MCF 10A (cell line): ENCODE measurements at regions not wholly inside any gene's neighbourhood (a gene's known extent, or its start where the extent isn't known, plus 50 kb on each side); places are given as distances from the start of the nearest gene placed in this dataset.

ENCODE experiments used
- BruUV-seq: library from RNA; stranded (reverse); fragments of 400-500 nt; replicated peaks from 2 replicates; lab custom pipeline; 2021; lab: Mats Ljungman, UMichigan
- CTCF ChIA-PET: fragments of 300-600 bp; sonication (Branson Sonifier 250); formaldehyde crosslinking; extraction: SDS; loops from one replicate; lab custom pipeline; 2021; ENCODE audit warnings: antibody characterized with exemption, inconsistent platforms; lab: Yijun Ruan, JAX
- POLR2A ChIA-PET: fragments of 300-600, 350-650 bp; sonication (Branson Sonifier 250); formaldehyde crosslinking; extraction: SDS; loops from one replicate; lab custom pipeline; 2020; ENCODE audit warnings: antibody characterized with exemption, inconsistent platforms; lab: Yijun Ruan, JAX
- DNase-seq: peaks from one replicate; pipeline ENCODE4 v3.0.0-alpha.2; 2018; ENCODE audit not compliant: unreplicated experiment
- H3K27ac Mint-ChIP-seq: one replicate; pipeline ENCODE4 v1.8.0; 2022; ENCODE audit warnings: mild to moderate bottlenecking, low read depth, mixed read lengths; ENCODE audit not compliant: unreplicated experiment
- H3K27me3 Mint-ChIP-seq: one replicate; pipeline ENCODE4 v1.8.0; 2022; ENCODE audit warnings: mixed read lengths; ENCODE audit not compliant: insufficient read depth, unreplicated experiment
- H3K36me3 Mint-ChIP-seq: one replicate; pipeline ENCODE4 v1.8.0; 2022; ENCODE audit warnings: mild to moderate bottlenecking, moderate library complexity, mixed read lengths; ENCODE audit not compliant: insufficient read depth, unreplicated experiment
- H3K4me1 Mint-ChIP-seq: one replicate; pipeline ENCODE4 v1.8.0; 2022; ENCODE audit warnings: mixed read lengths; ENCODE audit not compliant: insufficient read depth, unreplicated experiment
- H3K4me3 Mint-ChIP-seq: one replicate; pipeline ENCODE4 v1.8.0; 2022; ENCODE audit warnings: mild to moderate bottlenecking, moderate library complexity, mixed read lengths; ENCODE audit not compliant: unreplicated experiment
- H3K9me3 Mint-ChIP-seq: one replicate; pipeline ENCODE4 v1.8.0; 2022; ENCODE audit warnings: mixed read lengths; ENCODE audit not compliant: unreplicated experiment
- intact Hi-C: fragments of 100-400 bp; cut with micrococcal nuclease; formaldehyde crosslinking; loops from 2 replicates; pipeline ENCODE4 v1.14.1; 2022
- TF ChIP-seq, protein P1 (sequence below): fragments of 200-600 bp; IDR thresholded peaks from one replicate; pipeline ENCODE4 v1.8.0; 2022; ENCODE audit warnings: antibody characterized with exemption, mild to moderate bottlenecking; ENCODE audit not compliant: unreplicated experiment

DNA sequence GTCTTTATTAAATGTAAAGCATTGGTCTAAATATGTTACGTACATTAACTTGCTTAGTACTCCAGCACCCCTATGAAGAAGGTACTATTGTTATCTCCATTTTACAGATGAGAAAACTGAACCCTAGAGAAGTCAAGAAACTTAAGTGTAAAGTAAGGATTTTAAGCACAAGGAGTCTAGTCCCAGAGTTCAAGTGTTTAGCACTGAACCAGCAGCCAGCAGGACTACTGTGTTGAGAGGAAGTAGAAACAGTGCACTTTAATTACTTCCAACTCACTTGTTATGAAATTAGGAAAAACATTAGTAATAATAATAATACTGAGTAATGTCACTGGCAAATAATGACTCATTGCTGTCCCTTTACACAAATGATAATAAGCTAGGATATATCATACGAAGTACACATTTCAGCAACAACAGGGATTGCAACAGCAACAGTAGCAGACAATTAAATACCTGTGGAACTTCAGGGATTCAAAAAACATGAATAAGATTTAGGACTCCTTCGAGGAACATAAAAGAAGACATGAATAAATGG, 548.1 kb upstream of the HS3ST1 start:
- no peak overlapping the region for H3K4me3 Mint-ChIP-seq
- H3K9me3 Mint-ChIP-seq: no peaks in the 10 kb centered on the region
- H3K36me3 Mint-ChIP-seq: no peaks in the 10 kb centered on the region
- H3K27me3 Mint-ChIP-seq: no peaks in the 10 kb centered on the region
- ChIA-PET POLR2A (no interaction called here), CTCF (interaction anchor here (0.6 kb wide), 1 partner anchor 206 kb away, joined by 4 read pairs; no protein-coding TSS in a partner anchor)
- H3K27ac Mint-ChIP-seq: no peak overlapping the region
- peaks cover 11% of the 10 kb centered on the region for H3K4me1 Mint-ChIP-seq
- TF ChIP-seq, protein P1, sequence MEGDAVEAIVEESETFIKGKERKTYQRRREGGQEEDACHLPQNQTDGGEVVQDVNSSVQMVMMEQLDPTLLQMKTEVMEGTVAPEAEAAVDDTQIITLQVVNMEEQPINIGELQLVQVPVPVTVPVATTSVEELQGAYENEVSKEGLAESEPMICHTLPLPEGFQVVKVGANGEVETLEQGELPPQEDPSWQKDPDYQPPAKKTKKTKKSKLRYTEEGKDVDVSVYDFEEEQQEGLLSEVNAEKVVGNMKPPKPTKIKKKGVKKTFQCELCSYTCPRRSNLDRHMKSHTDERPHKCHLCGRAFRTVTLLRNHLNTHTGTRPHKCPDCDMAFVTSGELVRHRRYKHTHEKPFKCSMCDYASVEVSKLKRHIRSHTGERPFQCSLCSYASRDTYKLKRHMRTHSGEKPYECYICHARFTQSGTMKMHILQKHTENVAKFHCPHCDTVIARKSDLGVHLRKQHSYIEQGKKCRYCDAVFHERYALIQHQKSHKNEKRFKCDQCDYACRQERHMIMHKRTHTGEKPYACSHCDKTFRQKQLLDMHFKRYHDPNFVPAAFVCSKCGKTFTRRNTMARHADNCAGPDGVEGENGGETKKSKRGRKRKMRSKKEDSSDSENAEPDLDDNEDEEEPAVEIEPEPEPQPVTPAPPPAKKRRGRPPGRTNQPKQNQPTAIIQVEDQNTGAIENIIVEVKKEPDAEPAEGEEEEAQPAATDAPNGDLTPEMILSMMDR: no peak
- DNase-seq: no peak
- no TSS peak for BruUV-seq
- intact Hi-C loops: no loop called here

DNA sequence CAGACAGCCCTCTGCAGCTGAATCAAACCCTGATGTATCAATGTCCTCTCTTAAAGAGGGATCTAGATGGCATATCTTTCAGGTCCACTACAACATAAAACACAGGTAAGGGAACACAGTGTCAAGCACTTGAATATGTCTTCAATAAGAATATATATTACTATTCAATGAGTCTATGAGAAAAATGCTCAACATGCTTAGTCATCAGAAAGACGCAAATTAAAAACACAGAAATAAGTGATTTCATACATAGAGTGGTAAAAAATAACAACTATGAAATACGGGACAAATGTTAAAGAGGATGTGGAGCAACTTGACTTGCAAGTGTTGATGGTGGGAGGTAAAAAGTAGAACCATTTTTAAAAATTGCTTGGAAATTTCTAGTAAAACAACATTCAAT, 544.6 kb upstream of the HS3ST1 start:
- ChIA-PET CTCF (no interaction called here), POLR2A (no interaction called here)
- Mint-ChIP-seq H3K27ac (no peak overlapping the region), H3K4me3 (no peak overlapping the region), H3K36me3 (no peaks in the 10 kb centered on the region), H3K4me1 (peaks cover 11% of the 10 kb centered on the region), H3K9me3 (no peaks in the 10 kb centered on the region), H3K27me3 (no peaks in the 10 kb centered on the region)
- BruUV-seq: no TSS peak
- DNase-seq: no peak
- intact Hi-C loops: no loop called here
- TF ChIP-seq, protein P1: no peak

DNA sequence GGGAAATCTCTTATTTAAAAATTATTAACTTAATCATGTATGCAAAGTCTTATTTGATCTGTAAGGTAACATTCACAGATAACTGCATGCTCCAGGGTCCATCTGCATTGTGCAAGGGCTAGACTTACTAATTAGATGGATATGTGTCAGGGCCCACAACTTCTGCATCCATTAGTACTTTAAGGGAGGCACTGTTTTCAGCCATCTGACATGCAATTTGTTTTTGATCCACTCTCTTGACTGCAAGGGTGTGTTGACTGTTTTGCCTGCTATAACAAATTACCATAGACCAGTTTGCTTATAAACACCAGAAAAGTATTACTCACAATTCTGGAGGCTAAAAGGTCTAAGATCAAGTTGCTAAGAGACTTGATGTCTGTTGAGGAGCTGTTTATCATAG, 542.1 kb upstream of the HS3ST1 start:
- Mint-ChIP-seq H3K27me3 (no peaks in the 10 kb centered on the region), H3K4me1 (no peaks in the 10 kb centered on the region), H3K27ac (no peak overlapping the region), H3K36me3 (no peaks in the 10 kb centered on the region), H3K9me3 (no peaks in the 10 kb centered on the region), H3K4me3 (no peak overlapping the region)
- TF ChIP-seq, protein P1: no peak
- intact Hi-C loops: no loop called here
- BruUV-seq: no TSS peak
- CTCF ChIA-PET: no interaction called here
- POLR2A ChIA-PET: no interaction called here
- no peak for DNase-seq

DNA sequence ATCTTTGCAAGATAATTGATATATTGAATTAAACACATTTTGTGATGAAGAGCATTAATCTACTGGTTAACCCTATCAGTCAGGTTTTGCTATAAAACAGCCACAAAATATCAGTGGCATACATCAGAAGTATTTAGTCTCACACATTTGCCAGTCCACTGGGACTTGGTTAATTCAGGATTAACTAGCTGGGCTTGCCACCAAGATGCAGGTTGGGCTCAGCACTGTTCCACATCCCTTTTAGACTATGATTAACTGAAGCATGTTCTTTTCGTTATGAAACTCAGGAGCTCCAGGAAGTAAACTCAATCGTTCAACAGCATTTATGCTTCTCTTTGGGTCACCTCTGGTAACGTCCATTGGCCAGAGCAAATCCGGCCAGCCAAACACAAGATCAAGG, 538.1 kb upstream of the HS3ST1 start:
- no peak for DNase-seq
- CTCF ChIA-PET: interaction anchor here (1.0 to 1.5 kb wide), 3 partner anchors 12 to 1413 kb away, joined by 3 to 4 read pairs (median 4); no protein-coding TSS in a partner anchor
- Mint-ChIP-seq H3K4me3 (no peak overlapping the region), H3K27ac (no peak overlapping the region), H3K27me3 (no peaks in the 10 kb centered on the region), H3K36me3 (no peaks in the 10 kb centered on the region), H3K4me1 (no peaks in the 10 kb centered on the region), H3K9me3 (no peaks in the 10 kb centered on the region)
- BruUV-seq: no TSS peak
- TF ChIP-seq, protein P1: no peak
- intact Hi-C loops: no loop called here
- POLR2A ChIA-PET: no interaction called here
